OCI-LY7 (cell line): ENCODE measurements at regions not wholly inside any gene's neighbourhood (a gene's known extent, or its start where the extent isn't known, plus 50 kb on each side); places are given as distances from the start of the nearest gene placed in this dataset.

Experiments
- BruUV-seq: library from RNA; stranded (reverse); fragments of 400-500 nt; replicated peaks from 2 replicates; lab custom pipeline; 2021; lab: Mats Ljungman, UMichigan
- CTCF ChIA-PET: fragments of 300-600 bp; sonication (Branson Sonifier 250); formaldehyde crosslinking; loops from one replicate; lab custom pipeline; 2022; ENCODE audit warnings: antibody characterized with exemption; ENCODE audit not compliant: unreplicated experiment; lab: Charles Lee
- POLR2A ChIA-PET: fragments of 300-600 bp; sonication (Branson Sonifier 250); formaldehyde crosslinking; loops from one replicate; lab custom pipeline; 2022; ENCODE audit warnings: antibody characterized with exemption; lab: Charles Lee
- DNase-seq: peaks from one replicate; pipeline ENCODE4 v3.0.0-alpha.2; 2015; ENCODE audit warnings: low spot score
- H2AFZ ChIP-seq: fragments of 200-600 bp; sonication (generic), shearing (Covaris generic); 2 replicates; pipeline ENCODE4 v1.6.1; 2014; ENCODE audit warnings: mild to moderate bottlenecking, antibody characterized with exemption, low read length, moderate library complexity
- H3K27ac ChIP-seq: fragments of 200-600 bp; sonication (generic); 2 replicates; pipeline ENCODE4 v1.5.1; 2014; ENCODE audit warnings: mixed run types, low read depth, mild to moderate bottlenecking, moderate library complexity, low read length, inconsistent platforms; ENCODE audit not compliant: poor library complexity, severe bottlenecking
- H3K36me3 ChIP-seq: fragments of 200-600 bp; sonication (generic); 2 replicates; pipeline ENCODE4 v1.6.1; 2014; ENCODE audit warnings: mild to moderate bottlenecking, antibody characterized with exemption, low read length, moderate library complexity, mixed read lengths; ENCODE audit not compliant: insufficient read depth
- H3K4me1 ChIP-seq: fragments of 200-600 bp; sonication (generic); 2 replicates; pipeline ENCODE4 v1.5.1; 2014; ENCODE audit warnings: mild to moderate bottlenecking, low read length; ENCODE audit not compliant: insufficient read depth, poor library complexity, severe bottlenecking
- H3K4me2 ChIP-seq: fragments of 200-600 bp; sonication (generic); 2 replicates; pipeline ENCODE4 v1.6.1; 2014; ENCODE audit warnings: mild to moderate bottlenecking, low read length
- H3K4me3 ChIP-seq: fragments of 200-600 bp; sonication (generic); 2 replicates; pipeline ENCODE4 v1.5.1; 2014; ENCODE audit warnings: mild to moderate bottlenecking, low read depth, low read length; ENCODE audit not compliant: poor library complexity, severe bottlenecking
- H3K79me2 ChIP-seq: fragments of 200-600 bp; sonication (generic); 2 replicates; pipeline ENCODE4 v1.6.1; 2016; ENCODE audit warnings: low read depth, mild to moderate bottlenecking, low read length, moderate library complexity, mixed read lengths; ENCODE audit not compliant: insufficient read depth
- H3K9me2 ChIP-seq: fragments of 200-600 bp; sonication (generic); 2 replicates; pipeline ENCODE4 v1.6.1; 2016; ENCODE audit warnings: mild to moderate bottlenecking, low read length, mixed read lengths; ENCODE audit not compliant: insufficient read depth
- H3K9me3 ChIP-seq: fragments of 200-600 bp; sonication (generic); 2 replicates; pipeline ENCODE4 v1.6.1; 2014; ENCODE audit warnings: mild to moderate bottlenecking, mixed run types, low read length, mixed read lengths
- H4K20me1 ChIP-seq: fragments of 200-600 bp; sonication (generic); 2 replicates; pipeline ENCODE4 v1.6.1; 2014; ENCODE audit warnings: mild to moderate bottlenecking, antibody characterized with exemption, low read length, moderate library complexity, mixed read lengths; ENCODE audit not compliant: insufficient read depth
- EZH2phosphoT487 ChIP-seq: fragments of 200-600 bp; sonication (generic); IDR thresholded peaks from 2 replicates; pipeline ENCODE4 v1.6.1; 2018; ENCODE audit warnings: low read depth, borderline replicate concordance, mild to moderate bottlenecking, mixed run types, antibody characterized with exemption, low read length, moderate library complexity, mixed read lengths
- intact Hi-C: fragments of 100-400 bp; cut with micrococcal nuclease; formaldehyde crosslinking; loops from one replicate; pipeline ENCODE4 v1.10.0; 2022; ENCODE audit not compliant: unreplicated experiment
- TF ChIP-seq, protein P1 (sequence below): fragments of 200-600 bp; sonication (generic); conservative IDR thresholded peaks from 2 replicates; pipeline ENCODE4 v1.5.1; 2014; ENCODE audit warnings: mild to moderate bottlenecking, antibody characterized with exemption, low read length, moderate library complexity, mixed read lengths

DNA sequence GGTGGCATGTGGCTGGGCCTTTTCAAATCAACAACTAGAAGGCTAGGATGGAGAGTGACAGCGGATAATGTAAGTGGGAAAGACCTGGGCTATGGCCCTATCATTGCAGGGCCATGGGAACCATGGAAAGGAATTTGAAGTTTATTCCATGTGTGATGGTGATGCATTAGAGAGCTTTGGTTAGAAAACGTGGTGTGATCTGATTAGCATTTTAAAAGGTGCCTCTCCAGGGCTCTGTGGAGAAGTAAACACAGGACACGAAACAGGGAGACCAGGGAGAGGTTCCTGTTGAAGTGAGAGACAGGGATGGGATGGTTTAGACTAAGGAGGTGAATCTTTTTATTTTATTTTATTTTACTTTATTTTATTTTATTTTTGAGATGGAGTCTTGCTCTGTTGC is 749.5 kb downstream of the GATA3 start:
- Histone ChIP-seq H3K4me2 (no peak overlapping the region), H3K4me1 (no peaks in the 10 kb centered on the region), H3K4me3 (no peak overlapping the region), H4K20me1 (no peaks in the 10 kb centered on the region), H3K9me2 (no peaks in the 10 kb centered on the region), H3K79me2 (no peaks in the 10 kb centered on the region), H3K36me3 (no peaks in the 10 kb centered on the region), H2AFZ (no peak overlapping the region), H3K27ac (no peak overlapping the region), H3K9me3 (no peaks in the 10 kb centered on the region)
- ChIA-PET POLR2A (interaction anchor here (0.7 kb wide), 1 partner anchor 17 kb away, joined by 4 read pairs; no protein-coding TSS in a partner anchor), CTCF (no interaction called here)
- intact Hi-C loops, result no loop called here
- no peak for DNase-seq
- TF ChIP-seq, protein P1, sequence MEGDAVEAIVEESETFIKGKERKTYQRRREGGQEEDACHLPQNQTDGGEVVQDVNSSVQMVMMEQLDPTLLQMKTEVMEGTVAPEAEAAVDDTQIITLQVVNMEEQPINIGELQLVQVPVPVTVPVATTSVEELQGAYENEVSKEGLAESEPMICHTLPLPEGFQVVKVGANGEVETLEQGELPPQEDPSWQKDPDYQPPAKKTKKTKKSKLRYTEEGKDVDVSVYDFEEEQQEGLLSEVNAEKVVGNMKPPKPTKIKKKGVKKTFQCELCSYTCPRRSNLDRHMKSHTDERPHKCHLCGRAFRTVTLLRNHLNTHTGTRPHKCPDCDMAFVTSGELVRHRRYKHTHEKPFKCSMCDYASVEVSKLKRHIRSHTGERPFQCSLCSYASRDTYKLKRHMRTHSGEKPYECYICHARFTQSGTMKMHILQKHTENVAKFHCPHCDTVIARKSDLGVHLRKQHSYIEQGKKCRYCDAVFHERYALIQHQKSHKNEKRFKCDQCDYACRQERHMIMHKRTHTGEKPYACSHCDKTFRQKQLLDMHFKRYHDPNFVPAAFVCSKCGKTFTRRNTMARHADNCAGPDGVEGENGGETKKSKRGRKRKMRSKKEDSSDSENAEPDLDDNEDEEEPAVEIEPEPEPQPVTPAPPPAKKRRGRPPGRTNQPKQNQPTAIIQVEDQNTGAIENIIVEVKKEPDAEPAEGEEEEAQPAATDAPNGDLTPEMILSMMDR, result no peak
- TF ChIP-seq EZH2phosphoT487, result no peak
- no TSS peak for BruUV-seq

DNA sequence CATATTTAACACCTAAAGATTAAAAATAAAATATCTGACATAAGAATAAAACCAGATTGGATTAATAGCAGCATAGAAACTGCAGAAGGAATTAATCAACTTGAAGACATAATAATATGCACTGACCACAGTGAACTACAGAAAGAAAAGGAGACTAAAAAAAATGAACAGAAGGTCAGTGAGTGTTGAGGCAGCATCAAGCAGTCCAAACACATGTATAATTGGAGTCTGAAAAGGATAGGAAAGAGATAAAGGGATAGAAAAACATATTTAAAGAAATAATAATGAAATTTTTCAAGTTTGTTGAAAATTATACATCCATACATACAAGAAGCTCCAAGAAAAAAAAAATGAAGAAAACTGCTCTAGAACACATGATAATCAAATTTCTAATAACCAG is 756.2 kb downstream of the GATA3 start:
- TF ChIP-seq EZH2phosphoT487, result no peak
- TF ChIP-seq, protein P1, result no peak
- no peaks in the 10 kb centered on the region for H3K9me3 ChIP-seq
- H3K79me2 ChIP-seq, result no peaks in the 10 kb centered on the region
- no TSS peak for BruUV-seq
- ChIA-PET CTCF (no interaction called here), POLR2A (interaction anchor here (0.7 to 0.9 kb wide), 2 partner anchors 19 to 24 kb away, joined by 4 read pairs; no protein-coding TSS in a partner anchor)
- H3K4me3 ChIP-seq, result no peak overlapping the region
- no peaks in the 10 kb centered on the region for H3K36me3 ChIP-seq
- DNase-seq, result no peak
- no peaks in the 10 kb centered on the region for H3K9me2 ChIP-seq
- H3K4me2 ChIP-seq, result no peak overlapping the region
- intact Hi-C loops, result no loop called here
- no peaks in the 10 kb centered on the region for H4K20me1 ChIP-seq
- H3K4me1 ChIP-seq, result no peaks in the 10 kb centered on the region
- H2AFZ ChIP-seq, result no peak overlapping the region
- H3K27ac ChIP-seq, result no peak overlapping the region

GRCh38 chr10:8811201-8811600 is 756.7 kb downstream of the GATA3 start:
- intact Hi-C loops, result no loop called here
- no peak for TF ChIP-seq EZH2phosphoT487
- TF ChIP-seq, protein P1, result no peak
- Histone ChIP-seq H3K9me3 (no peaks in the 10 kb centered on the region), H3K36me3 (no peaks in the 10 kb centered on the region), H3K79me2 (no peaks in the 10 kb centered on the region), H3K9me2 (no peaks in the 10 kb centered on the region), H4K20me1 (no peaks in the 10 kb centered on the region), H3K4me2 (no peak overlapping the region), H3K27ac (no peak overlapping the region), H3K4me3 (no peak overlapping the region), H2AFZ (no peak overlapping the region), H3K4me1 (no peaks in the 10 kb centered on the region)
- ChIA-PET POLR2A (interaction anchor here (0.7 to 0.9 kb wide), 2 partner anchors 20 to 23 kb away, joined by 4 read pairs; no protein-coding TSS in a partner anchor), CTCF (no interaction called here)
- no peak for DNase-seq
- no TSS peak for BruUV-seq
